ENCODE measurements at regions not wholly inside any gene's neighbourhood (a gene's known extent, or its start where the extent isn't known, plus 50 kb on each side); places are given as distances from the start of the nearest gene placed in this dataset.

DNA sequence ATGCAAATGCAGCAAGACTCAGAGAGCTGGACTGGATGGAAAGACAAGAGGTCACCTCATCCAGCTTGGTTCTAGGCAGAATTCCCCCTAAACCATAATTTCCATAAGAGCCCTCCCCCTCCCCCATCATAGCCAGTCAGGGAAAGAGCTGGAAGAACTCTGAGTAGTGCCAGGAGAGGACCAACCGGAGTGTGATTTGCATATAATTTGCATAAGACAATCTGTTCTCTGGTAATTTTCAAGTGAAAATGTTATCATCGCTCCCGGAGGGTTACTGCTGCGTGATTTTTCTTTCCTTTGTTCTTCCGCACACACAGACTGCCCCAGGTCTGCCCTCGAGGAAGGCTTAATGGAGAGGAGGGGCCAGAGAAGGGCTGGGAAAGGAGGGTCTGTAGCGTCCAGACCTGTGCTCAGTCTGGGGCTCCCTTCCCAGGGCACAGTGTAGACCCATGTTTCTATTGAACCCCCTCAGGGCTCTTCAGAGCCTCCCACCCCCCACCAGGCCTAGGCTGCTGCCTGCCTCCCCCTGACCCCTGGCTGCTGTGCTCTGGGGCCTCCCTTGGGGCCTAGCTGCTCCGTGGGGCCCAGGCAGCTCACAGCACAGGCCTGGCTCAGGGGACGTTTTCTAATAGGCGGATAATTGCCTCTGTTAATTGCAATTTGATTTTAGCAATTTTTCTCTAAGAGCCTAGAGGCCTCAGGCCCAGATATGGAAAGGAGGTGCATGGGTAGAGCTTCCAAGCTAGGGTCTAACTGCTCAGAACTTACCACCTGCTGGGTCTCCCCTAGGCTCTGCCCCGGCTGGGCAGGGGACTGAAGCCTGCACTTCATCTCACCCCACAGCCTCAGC lies 90.4 kb upstream of the PJA1 start:
- TF ChIP-seq, protein P1, sequence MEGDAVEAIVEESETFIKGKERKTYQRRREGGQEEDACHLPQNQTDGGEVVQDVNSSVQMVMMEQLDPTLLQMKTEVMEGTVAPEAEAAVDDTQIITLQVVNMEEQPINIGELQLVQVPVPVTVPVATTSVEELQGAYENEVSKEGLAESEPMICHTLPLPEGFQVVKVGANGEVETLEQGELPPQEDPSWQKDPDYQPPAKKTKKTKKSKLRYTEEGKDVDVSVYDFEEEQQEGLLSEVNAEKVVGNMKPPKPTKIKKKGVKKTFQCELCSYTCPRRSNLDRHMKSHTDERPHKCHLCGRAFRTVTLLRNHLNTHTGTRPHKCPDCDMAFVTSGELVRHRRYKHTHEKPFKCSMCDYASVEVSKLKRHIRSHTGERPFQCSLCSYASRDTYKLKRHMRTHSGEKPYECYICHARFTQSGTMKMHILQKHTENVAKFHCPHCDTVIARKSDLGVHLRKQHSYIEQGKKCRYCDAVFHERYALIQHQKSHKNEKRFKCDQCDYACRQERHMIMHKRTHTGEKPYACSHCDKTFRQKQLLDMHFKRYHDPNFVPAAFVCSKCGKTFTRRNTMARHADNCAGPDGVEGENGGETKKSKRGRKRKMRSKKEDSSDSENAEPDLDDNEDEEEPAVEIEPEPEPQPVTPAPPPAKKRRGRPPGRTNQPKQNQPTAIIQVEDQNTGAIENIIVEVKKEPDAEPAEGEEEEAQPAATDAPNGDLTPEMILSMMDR (IDR thresholded peaks at IDR 0.05) = no peak
- no peaks in the 10 kb centered on the region for H3K36me3 ChIP-seq
- H3K4me3 ChIP-seq = no peak overlapping the region
- ATAC-seq (ENCODE audit: insufficient number of reproducible peaks, low FRiP score, low read depth) = no peak
- H3K27me3 ChIP-seq (replicated peaks; ENCODE audit: insufficient read depth) = no peaks in the 10 kb centered on the region
- no peaks in the 10 kb centered on the region for H3K4me1 ChIP-seq (ENCODE audit: control insufficient read depth in 1 of 2, low read depth in 2 of 2)
- H3K9me3 ChIP-seq = no peaks in the 10 kb centered on the region
- no peak for DNase-seq (ENCODE audit: low spot score)
- H3K27ac ChIP-seq = no peak overlapping the region

DNA sequence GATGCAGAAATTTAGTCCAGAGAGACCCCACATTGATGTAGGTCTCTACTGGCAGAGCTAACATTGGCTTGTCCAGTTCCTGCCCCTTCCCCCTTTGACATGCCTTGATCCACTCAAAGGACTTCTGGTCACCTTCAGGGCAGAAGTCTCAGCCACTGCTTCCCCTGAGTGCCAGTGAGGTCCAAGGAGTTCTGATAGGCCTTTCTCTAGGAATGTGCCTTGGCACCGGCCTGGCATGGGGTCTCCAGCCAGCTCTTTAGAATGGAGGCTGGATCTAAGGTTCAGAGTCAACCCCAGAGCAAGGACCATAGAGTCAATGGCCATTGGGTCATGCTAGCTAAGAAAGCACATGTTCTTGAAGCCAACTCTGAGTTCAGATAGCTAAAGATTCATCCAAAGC lies 88.6 kb upstream of the PJA1 start:
- H3K36me3 ChIP-seq = no peaks in the 10 kb centered on the region
- TF ChIP-seq, protein P1 (IDR thresholded peaks at IDR 0.05) = no peak
- no peak overlapping the region for H3K27ac ChIP-seq
- ATAC-seq (ENCODE audit: insufficient number of reproducible peaks, low FRiP score, low read depth) (no peak), DNase-seq (ENCODE audit: low spot score) (no peak)
- no peaks in the 10 kb centered on the region for H3K4me1 ChIP-seq (ENCODE audit: control insufficient read depth in 1 of 2, low read depth in 2 of 2)
- H3K27me3 ChIP-seq (replicated peaks; ENCODE audit: insufficient read depth) = no peaks in the 10 kb centered on the region
- H3K9me3 ChIP-seq = no peaks in the 10 kb centered on the region
- H3K4me3 ChIP-seq = no peak overlapping the region

DNA sequence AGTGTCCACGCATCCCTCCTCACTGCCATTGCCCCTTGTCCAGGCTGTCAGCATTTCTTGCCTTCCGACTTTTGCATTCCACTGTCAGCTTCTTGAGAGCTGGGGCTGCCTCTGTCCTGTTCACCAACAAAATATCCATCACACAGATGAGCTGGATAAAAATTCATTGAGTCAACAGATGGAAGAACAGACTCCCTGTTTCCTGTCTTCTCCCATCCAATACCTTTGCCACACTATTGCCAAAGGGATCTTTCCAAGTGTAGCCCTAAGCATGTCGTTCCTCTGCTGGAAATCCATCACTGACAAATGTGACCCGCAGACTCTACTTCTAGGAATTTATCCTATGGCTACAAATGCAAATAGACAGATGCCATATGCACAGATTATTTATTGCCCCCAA lies 78.0 kb upstream of the PJA1 start:
- Histone ChIP-seq H3K27ac (no peak overlapping the region), H3K9me3 (no peaks in the 10 kb centered on the region), H3K4me1 (ENCODE audit: control insufficient read depth in 1 of 2, low read depth in 2 of 2) (peaks cover 0 to 3% of the 10 kb centered on the region in 2 donors), H3K36me3 (no peaks in the 10 kb centered on the region), H3K27me3 (replicated peaks; ENCODE audit: insufficient read depth) (no peaks in the 10 kb centered on the region), H3K4me3 (no peak overlapping the region)
- TF ChIP-seq, protein P1 (IDR thresholded peaks at IDR 0.05) = no peak
- DNase-seq (ENCODE audit: low spot score) (no peak), ATAC-seq (ENCODE audit: insufficient number of reproducible peaks, low FRiP score, low read depth) (no peak)

DNA sequence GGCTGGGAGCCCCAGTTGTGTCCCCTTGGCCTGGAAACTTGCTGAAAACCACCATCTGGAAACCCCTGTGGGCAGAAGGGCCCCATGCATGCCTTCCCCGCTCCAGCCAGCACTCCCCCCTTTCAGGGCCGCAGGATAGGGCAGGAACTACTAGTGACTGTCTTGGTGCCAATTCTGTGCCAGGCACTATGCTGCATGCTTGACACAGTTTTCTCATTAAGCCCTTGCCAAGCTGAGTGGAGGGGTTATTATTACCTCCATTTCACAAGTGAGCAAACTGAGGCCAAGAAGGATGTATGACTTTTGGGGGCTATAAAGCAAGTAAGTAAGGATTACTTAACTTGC lies 73.6 kb upstream of the PJA1 start:
- H3K9me3 ChIP-seq = no peaks in the 10 kb centered on the region
- TF ChIP-seq, protein P1 (IDR thresholded peaks at IDR 0.05) = no peak
- DNase-seq (ENCODE audit: low spot score) (no peak), ATAC-seq (ENCODE audit: insufficient number of reproducible peaks, low FRiP score, low read depth) (no peak)
- peaks cover 0 to 6% of the 10 kb centered on the region in 2 donors for H3K4me1 ChIP-seq (ENCODE audit: control insufficient read depth in 1 of 2, low read depth in 2 of 2)
- H3K4me3 ChIP-seq = no peak overlapping the region
- no peaks in the 10 kb centered on the region for H3K36me3 ChIP-seq
- no peak overlapping the region for H3K27ac ChIP-seq
- no peaks in the 10 kb centered on the region for H3K27me3 ChIP-seq (replicated peaks; ENCODE audit: insufficient read depth)

DNA sequence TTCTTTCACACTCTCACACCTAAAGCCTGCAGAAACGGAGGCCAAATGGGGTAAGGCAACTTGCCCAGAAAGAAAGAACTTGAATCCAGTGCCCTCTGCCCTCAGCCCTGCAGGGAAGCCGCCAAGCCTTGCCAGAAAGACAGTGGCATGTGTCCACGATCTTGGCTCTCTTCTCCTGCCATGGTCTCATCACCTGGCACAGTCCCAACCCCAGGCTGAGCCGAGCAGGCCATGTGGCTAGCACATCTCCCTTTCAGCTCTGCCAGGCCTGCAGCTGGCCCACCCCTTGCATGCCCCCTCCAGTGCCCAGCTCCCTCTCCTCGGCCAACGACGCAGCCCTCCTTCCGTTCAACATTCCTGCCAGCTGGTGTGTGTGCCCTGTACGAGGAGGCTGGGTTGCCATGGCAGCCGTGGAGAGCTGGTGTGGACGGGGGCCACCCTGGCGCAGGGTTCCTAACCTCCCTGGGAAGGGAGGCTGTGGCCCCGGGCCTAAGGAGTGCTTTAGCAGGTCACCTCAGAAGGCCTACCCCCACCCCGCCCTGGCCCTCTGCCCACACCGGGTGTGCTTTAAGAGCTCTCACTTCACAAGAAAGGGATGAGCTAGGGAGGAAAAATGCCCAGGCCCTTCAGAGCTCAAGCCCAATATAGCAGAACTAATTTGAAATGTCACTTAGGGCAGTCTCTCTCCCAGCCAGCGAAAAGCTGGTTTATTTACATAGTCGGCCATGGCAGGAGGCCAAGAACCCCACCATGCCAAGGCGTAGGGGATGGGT lies 73.0 kb upstream of the PJA1 start:
- Histone ChIP-seq H3K4me1 (ENCODE audit: control insufficient read depth in 1 of 2, low read depth in 2 of 2) (peaks cover 0 to 6% of the 10 kb centered on the region in 2 donors), H3K27ac (no peak overlapping the region), H3K27me3 (replicated peaks; ENCODE audit: insufficient read depth) (no peaks in the 10 kb centered on the region), H3K4me3 (no peak overlapping the region), H3K9me3 (no peaks in the 10 kb centered on the region), H3K36me3 (no peaks in the 10 kb centered on the region)
- TF ChIP-seq, protein P1 (IDR thresholded peaks at IDR 0.05) = no peak
- ATAC-seq (ENCODE audit: insufficient number of reproducible peaks, low FRiP score, low read depth) = no peak
- no peak for DNase-seq (ENCODE audit: low spot score)

Data from thoracic aorta (tissue), 2 donors.